Transverse colon (tissue), 4 donors: ENCODE measurements at regions not wholly inside any gene's neighbourhood (a gene's known extent, or its start where the extent isn't known, plus 50 kb on each side); places are given as distances from the start of the nearest gene placed in this dataset.

Experiments used
- CTCF ChIP-seq, 5 experiments: fragments of 200-600 bp in 3 of 5; fragments of 450-650 bp in 2 of 5; sonication (generic) in 3 of 5; IDR thresholded peaks; 1 replicate in 2 of 5; 2 replicates in 3 of 5; pipeline ENCODE4 v1.5.1; 2016 to 2017; ENCODE audit warnings: antibody characterized with exemption in 5 of 5, inconsistent platforms in 3 of 5, mild to moderate bottlenecking in 2 of 5, moderate library complexity in 1 of 5
- EP300 ChIP-seq: sonication (generic); formaldehyde crosslinking; IDR thresholded peaks from one replicate; pipeline ENCODE4 v1.6.1; 2017; ENCODE audit warnings: antibody characterized with exemption, low read depth
- POLR2A ChIP-seq: fragments of 450-650 bp; IDR thresholded peaks from one replicate; pipeline ENCODE4 v1.6.1; 2016; ENCODE audit warnings: antibody characterized with exemption, mild to moderate bottlenecking, moderate library complexity
- POLR2AphosphoS5 ChIP-seq, 3 donors: sonication (generic); formaldehyde crosslinking; IDR thresholded peaks; one replicate each; pipeline ENCODE4 v1.6.1; 2016; ENCODE audit warnings: antibody characterized with exemption in 3 of 3

GRCh38 chr3:181839916-181840297 is 128.2 kb downstream of the SOX2 start:
- no peak for TF ChIP-seq CTCF (IDR thresholded peaks at IDR 0.05)
- no peak for TF ChIP-seq POLR2AphosphoS5 (IDR thresholded peaks at IDR 0.05)
- TF ChIP-seq POLR2A: no peak
- no peak for TF ChIP-seq EP300
